ENCODE measurements at regions not wholly inside any gene's neighbourhood (a gene's known extent, or its start where the extent isn't known, plus 50 kb on each side); places are given as distances from the start of the nearest gene placed in this dataset.

DNA sequence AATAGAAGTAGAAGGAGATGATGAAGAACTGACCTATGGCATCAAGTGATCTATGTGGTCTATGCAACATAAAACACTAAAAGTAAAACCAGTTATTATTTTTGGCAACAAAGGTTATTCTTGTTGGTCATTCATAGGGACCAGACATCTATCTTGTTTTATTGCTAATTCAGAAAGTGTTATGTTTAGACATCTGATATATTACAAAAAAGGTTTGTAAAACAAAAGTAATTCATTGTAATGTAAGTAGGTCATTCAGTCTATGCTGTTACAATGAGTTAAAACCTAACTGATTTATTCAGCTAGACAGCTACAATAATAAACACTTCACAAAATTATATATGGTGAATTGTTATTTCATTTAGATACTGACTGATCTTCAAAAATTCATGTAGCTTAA, 461.9 kb downstream of the PCDH17 start:
- TF ChIP-seq, protein P1, sequence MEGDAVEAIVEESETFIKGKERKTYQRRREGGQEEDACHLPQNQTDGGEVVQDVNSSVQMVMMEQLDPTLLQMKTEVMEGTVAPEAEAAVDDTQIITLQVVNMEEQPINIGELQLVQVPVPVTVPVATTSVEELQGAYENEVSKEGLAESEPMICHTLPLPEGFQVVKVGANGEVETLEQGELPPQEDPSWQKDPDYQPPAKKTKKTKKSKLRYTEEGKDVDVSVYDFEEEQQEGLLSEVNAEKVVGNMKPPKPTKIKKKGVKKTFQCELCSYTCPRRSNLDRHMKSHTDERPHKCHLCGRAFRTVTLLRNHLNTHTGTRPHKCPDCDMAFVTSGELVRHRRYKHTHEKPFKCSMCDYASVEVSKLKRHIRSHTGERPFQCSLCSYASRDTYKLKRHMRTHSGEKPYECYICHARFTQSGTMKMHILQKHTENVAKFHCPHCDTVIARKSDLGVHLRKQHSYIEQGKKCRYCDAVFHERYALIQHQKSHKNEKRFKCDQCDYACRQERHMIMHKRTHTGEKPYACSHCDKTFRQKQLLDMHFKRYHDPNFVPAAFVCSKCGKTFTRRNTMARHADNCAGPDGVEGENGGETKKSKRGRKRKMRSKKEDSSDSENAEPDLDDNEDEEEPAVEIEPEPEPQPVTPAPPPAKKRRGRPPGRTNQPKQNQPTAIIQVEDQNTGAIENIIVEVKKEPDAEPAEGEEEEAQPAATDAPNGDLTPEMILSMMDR (IDR thresholded peaks at IDR 0.05) = no peak
- TF ChIP-seq POLR2A (IDR thresholded peaks at IDR 0.05) = no peak
